Mesenchymal stem cell (in vitro differentiated cells and primary cell): ENCODE measurements at regions not wholly inside any gene's neighbourhood (a gene's known extent, or its start where the extent isn't known, plus 50 kb on each side); places are given as distances from the start of the nearest gene placed in this dataset.

Source experiments
- DNase-seq: peaks from one replicate; pipeline ENCODE4 v3.0.0-alpha.2; 2013
- H2AFZ ChIP-seq: one replicate; pipeline ENCODE4 v1.6.1; 2013; ENCODE audit warnings: low read depth, mild to moderate bottlenecking, control low read depth, inconsistent platforms, low read length, moderate library complexity
- H2AK5ac ChIP-seq: 2 replicates; pipeline ENCODE4 v1.6.1; 2013; ENCODE audit warnings: low read length, moderate library complexity, mild to moderate bottlenecking, inconsistent platforms; ENCODE audit not compliant: severe bottlenecking
- H2BK120ac ChIP-seq: one replicate; pipeline ENCODE4 v1.6.1; 2013; ENCODE audit warnings: low read depth, mild to moderate bottlenecking, inconsistent platforms, low read length, moderate library complexity
- H2BK12ac ChIP-seq, 2 experiments: one replicate each; pipeline ENCODE4 v1.6.1; 2013; ENCODE audit warnings: inconsistent platforms in 2 of 2, low read length in 2 of 2, mild to moderate bottlenecking in 2 of 2, moderate library complexity in 2 of 2, control low read depth in 1 of 2
- H2BK15ac ChIP-seq: one replicate; pipeline ENCODE4 v1.6.1; 2013; ENCODE audit warnings: mild to moderate bottlenecking, low read depth, inconsistent platforms; ENCODE audit not compliant: poor library complexity, severe bottlenecking
- H2BK5ac ChIP-seq: 2 replicates; pipeline ENCODE4 v1.6.1; 2013; ENCODE audit warnings: low read depth, mild to moderate bottlenecking, low read length, control low read depth, inconsistent platforms; ENCODE audit not compliant: poor library complexity, severe bottlenecking
- H3K14ac ChIP-seq, 2 experiments: one replicate each; pipeline ENCODE4 v1.6.1; 2013; ENCODE audit warnings: inconsistent platforms in 2 of 2, low read length in 2 of 2, control low read depth in 1 of 2, mild to moderate bottlenecking in 1 of 2, moderate library complexity in 1 of 2
- H3K18ac ChIP-seq, 2 experiments: one replicate each; pipeline ENCODE4 v1.6.1; 2013; ENCODE audit warnings: inconsistent platforms in 2 of 2, low read length in 2 of 2, control low read depth in 1 of 2, low read depth in 1 of 2, mild to moderate bottlenecking in 1 of 2
- H3K23ac ChIP-seq, 2 experiments: one replicate each; pipeline ENCODE4 v1.6.1; 2013; ENCODE audit warnings: inconsistent platforms in 2 of 2, low read length in 2 of 2, mild to moderate bottlenecking in 2 of 2, moderate library complexity in 2 of 2, control low read depth in 1 of 2
- H3K27ac ChIP-seq: 2 replicates; pipeline ENCODE4 v1.5.1; 2013; ENCODE audit warnings: mild to moderate bottlenecking, moderate library complexity, low read length, control low read depth, inconsistent platforms; ENCODE audit not compliant: poor library complexity, severe bottlenecking
- H3K27me3 ChIP-seq, 2 experiments: 2 replicates each; pipeline versions ENCODE4 v1.6.1 to v1.7.0; 2013; ENCODE audit warnings: low read length in 2 of 2, mild to moderate bottlenecking in 2 of 2, moderate library complexity in 2 of 2, control low read depth in 1 of 2, inconsistent platforms in 1 of 2; ENCODE audit not compliant: control insufficient read depth in 1 of 2, insufficient read depth in 1 of 2
- H3K36me3 ChIP-seq, 2 experiments: 2 replicates each; pipeline versions ENCODE4 v1.6.1 to v1.7.0; 2013; ENCODE audit warnings: low read length in 2 of 2, control low read depth in 1 of 2, inconsistent platforms in 1 of 2, low read depth in 1 of 2, mild to moderate bottlenecking in 1 of 2; ENCODE audit not compliant: insufficient read depth in 2 of 2, control insufficient read depth in 1 of 2
- H3K4ac ChIP-seq, 2 experiments: one replicate each; pipeline ENCODE4 v1.6.1; 2013; ENCODE audit warnings: inconsistent platforms in 2 of 2, low read length in 2 of 2, mild to moderate bottlenecking in 2 of 2, moderate library complexity in 2 of 2, control low read depth in 1 of 2, low read depth in 1 of 2
- H3K4me1 ChIP-seq: 2 replicates; pipeline ENCODE4 v1.6.1; 2013; ENCODE audit warnings: low read depth, low read length, control low read depth; ENCODE audit not compliant: control insufficient read depth, insufficient read depth
- H3K4me2 ChIP-seq: 2 replicates; pipeline ENCODE4 v1.6.1; 2013; ENCODE audit warnings: low read length, mild to moderate bottlenecking, inconsistent platforms; ENCODE audit not compliant: poor library complexity, severe bottlenecking
- H3K4me3 ChIP-seq, 2 experiments: 2 replicates each; pipeline versions ENCODE4 v1.5.1 to v1.7.0; 2013; ENCODE audit warnings: low read length in 2 of 2, mild to moderate bottlenecking in 2 of 2, control low read depth in 1 of 2, low read depth in 1 of 2; ENCODE audit not compliant: insufficient read depth in 1 of 2
- H3K79me1 ChIP-seq: replicated peaks from 2 replicates; pipeline ENCODE4 v1.6.1; 2013; ENCODE audit warnings: mild to moderate bottlenecking, control low read depth, low read length, inconsistent platforms; ENCODE audit not compliant: poor library complexity, severe bottlenecking
- H3K9ac ChIP-seq: 2 replicates; pipeline ENCODE4 v1.7.0; 2013; ENCODE audit warnings: mild to moderate bottlenecking, low read length, moderate library complexity
- H3K9me3 ChIP-seq: 2 replicates; pipeline ENCODE4 v1.7.0; 2013; ENCODE audit warnings: mild to moderate bottlenecking, low read length; ENCODE audit not compliant: control insufficient read depth
- H4K8ac ChIP-seq: one replicate; pipeline ENCODE4 v1.6.1; 2013; ENCODE audit warnings: inconsistent platforms, mild to moderate bottlenecking, low read length, moderate library complexity
- H4K91ac ChIP-seq: one replicate; pipeline ENCODE4 v1.6.1; 2013; ENCODE audit warnings: mild to moderate bottlenecking, low read length, inconsistent platforms
- WGBS: methylation state at CpG from one replicate; pipeline ENCODE4 v1.1.7; 2013; ENCODE audit warnings: mixed read lengths; 5-methylcytosine and 5-hydroxymethylcytosine counted together

DNA sequence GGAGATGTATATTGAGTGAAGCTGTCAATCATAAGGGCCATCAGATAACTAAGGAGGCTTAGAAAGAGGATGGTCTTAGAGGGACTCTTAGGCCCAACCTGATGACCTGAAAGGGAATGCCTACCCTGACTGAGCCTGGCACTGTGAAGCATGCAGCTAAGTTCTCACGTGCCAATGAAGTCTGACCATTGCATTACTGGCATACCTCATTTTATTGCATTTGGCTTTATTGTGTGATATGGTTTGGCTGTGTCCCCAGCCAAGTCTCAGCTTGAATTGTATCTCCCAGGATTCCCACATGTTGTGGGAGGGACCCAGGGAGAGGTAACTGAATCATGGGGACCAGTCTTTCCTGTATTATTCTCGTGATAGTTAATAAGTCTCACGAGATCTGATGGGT, 421.6 kb upstream of the SGCD start:
- Histone ChIP-seq H3K4me1 (no peaks in the 10 kb centered on the region), H2BK12ac (no peak overlapping the region), H3K27ac (no peak overlapping the region), H4K91ac (no peak overlapping the region), H3K9ac (no peak overlapping the region), H3K4me2 (no peak overlapping the region), H3K18ac (no peak overlapping the region), H2AFZ (no peak overlapping the region), H2BK15ac (no peak overlapping the region), H3K36me3 (no peaks in the 10 kb centered on the region), H4K8ac (no peak overlapping the region), H3K14ac (no peak overlapping the region), H3K4me3 (no peak overlapping the region), H2BK5ac (no peak overlapping the region), H2AK5ac (no peak overlapping the region), H2BK120ac (no peak overlapping the region), H3K23ac (no peak overlapping the region), H3K4ac (no peak overlapping the region), H3K27me3 (no peaks in the 10 kb centered on the region), H3K9me3 (no peaks in the 10 kb centered on the region), H3K79me1 (no peaks in the 10 kb centered on the region)
- 86% methylated on average over 3 of the region's 3 CpGs for WGBS
- DNase-seq, result no peak

DNA sequence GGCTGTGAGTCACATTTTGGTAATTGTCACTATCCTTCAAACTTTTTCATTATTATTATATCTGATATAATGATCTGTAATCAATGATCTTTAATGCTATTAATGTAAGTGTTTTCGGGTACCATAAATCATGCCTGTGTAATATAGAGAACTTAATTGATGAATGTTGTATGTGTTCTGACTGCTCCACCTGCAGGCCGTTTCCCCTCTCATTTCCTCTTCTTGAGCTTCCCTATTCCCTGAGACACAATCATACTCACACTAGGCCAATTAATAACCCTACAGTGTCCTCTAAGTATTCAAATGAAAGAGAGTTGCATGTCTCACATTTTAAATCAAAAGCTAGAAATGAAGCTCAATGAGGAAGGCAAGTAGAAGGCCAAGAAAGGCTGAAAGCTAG, 420.9 kb upstream of the SGCD start:
- Histone ChIP-seq H4K8ac (no peak overlapping the region), H3K27me3 (no peaks in the 10 kb centered on the region), H3K4me3 (no peak overlapping the region), H4K91ac (no peak overlapping the region), H2BK15ac (no peak overlapping the region), H2BK120ac (no peak overlapping the region), H3K14ac (no peak overlapping the region), H3K23ac (no peak overlapping the region), H3K36me3 (no peaks in the 10 kb centered on the region), H3K4me2 (no peak overlapping the region), H2BK5ac (no peak overlapping the region), H2AK5ac (no peak overlapping the region), H2AFZ (no peak overlapping the region), H3K9ac (no peak overlapping the region), H2BK12ac (no peak overlapping the region), H3K4me1 (no peaks in the 10 kb centered on the region), H3K9me3 (no peaks in the 10 kb centered on the region), H3K79me1 (no peaks in the 10 kb centered on the region), H3K4ac (no peak overlapping the region), H3K18ac (no peak overlapping the region), H3K27ac (no peak overlapping the region)
- DNase-seq, result no peak
- no CpG with 5 or more reads among the region's 2 CpGs for WGBS

DNA sequence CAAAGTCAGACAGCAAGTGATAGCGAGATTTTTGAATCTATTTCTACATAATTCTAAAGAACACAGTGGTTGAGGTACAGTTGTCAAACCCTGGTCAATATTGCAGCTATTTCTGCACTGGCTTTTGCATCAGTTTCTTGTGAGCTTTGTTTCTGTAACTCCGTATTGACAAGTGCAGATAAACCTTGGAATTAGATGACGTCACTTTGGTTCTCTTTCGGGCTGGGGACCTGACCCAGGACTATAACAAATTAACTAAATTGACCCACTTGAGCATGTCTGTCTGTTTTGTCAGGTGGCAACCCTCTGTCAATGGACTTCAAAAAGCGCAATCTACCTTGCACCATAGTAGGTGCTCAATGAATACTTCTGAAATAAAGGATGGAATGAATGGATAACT, 418.4 kb upstream of the SGCD start:
- Histone ChIP-seq H3K14ac (no peak overlapping the region), H2BK12ac (no peak overlapping the region), H3K27ac (no peak overlapping the region), H4K91ac (no peak overlapping the region), H3K23ac (no peak overlapping the region), H2AFZ (no peak overlapping the region), H2BK5ac (no peak overlapping the region), H3K79me1 (no peaks in the 10 kb centered on the region), H3K9me3 (no peaks in the 10 kb centered on the region), H4K8ac (no peak overlapping the region), H2BK120ac (no peak overlapping the region), H3K4me2 (no peak overlapping the region), H3K4ac (no peak overlapping the region), H3K4me3 (no peak overlapping the region), H3K4me1 (no peaks in the 10 kb centered on the region), H3K27me3 (no peaks in the 10 kb centered on the region), H2AK5ac (no peak overlapping the region), H3K9ac (no peak overlapping the region), H3K36me3 (no peaks in the 10 kb centered on the region), H3K18ac (no peak overlapping the region), H2BK15ac (no peak overlapping the region)
- 79% methylated on average over 4 of the region's 5 CpGs for WGBS
- no peak for DNase-seq

DNA sequence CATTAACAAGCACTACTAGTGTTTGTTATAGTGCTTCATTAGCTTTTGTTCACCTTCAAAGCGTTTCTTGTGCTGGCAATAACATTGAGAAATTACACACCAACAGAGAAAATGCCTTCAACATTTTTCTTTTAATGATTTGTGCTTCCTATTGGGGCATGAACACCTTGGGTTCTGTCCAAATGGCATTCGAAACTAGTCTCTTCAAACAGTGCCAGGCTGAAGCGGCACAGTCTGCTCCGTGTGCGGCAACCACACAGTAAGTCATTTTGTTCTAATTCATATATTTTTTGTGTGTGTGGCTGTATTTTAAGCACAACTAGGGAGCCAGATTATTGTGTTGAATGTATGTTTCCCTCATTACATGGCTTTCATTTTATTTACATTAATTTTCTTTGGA, 414.7 kb upstream of the SGCD start:
- WGBS, result 67% methylated on average over 3 of the region's 5 CpGs
- no peak overlapping the region for H3K9ac ChIP-seq
- no peak overlapping the region for H2BK15ac ChIP-seq
- no peaks in the 10 kb centered on the region for H3K4me1 ChIP-seq
- H4K91ac ChIP-seq, result no peak overlapping the region
- no peaks in the 10 kb centered on the region for H3K36me3 ChIP-seq
- H2BK12ac ChIP-seq, result no peak overlapping the region
- H3K27ac ChIP-seq, result no peak overlapping the region
- H4K8ac ChIP-seq, result no peak overlapping the region
- no peak overlapping the region for H3K4ac ChIP-seq
- H3K23ac ChIP-seq, result no peak overlapping the region
- H3K4me3 ChIP-seq, result no peak overlapping the region
- no peaks in the 10 kb centered on the region for H3K27me3 ChIP-seq
- H3K9me3 ChIP-seq, result no peaks in the 10 kb centered on the region
- H2BK5ac ChIP-seq, result no peak overlapping the region
- no peak overlapping the region for H3K4me2 ChIP-seq
- no peaks in the 10 kb centered on the region for H3K79me1 ChIP-seq
- no peak overlapping the region for H2AK5ac ChIP-seq
- no peak overlapping the region for H2BK120ac ChIP-seq
- no peak overlapping the region for H2AFZ ChIP-seq
- DNase-seq, result no peak
- no peak overlapping the region for H3K18ac ChIP-seq
- H3K14ac ChIP-seq, result no peak overlapping the region
